Ascending aorta (tissue), 2 donors: ENCODE measurements at regions not wholly inside any gene's neighbourhood (a gene's known extent, or its start where the extent isn't known, plus 50 kb on each side); places are given as distances from the start of the nearest gene placed in this dataset.

Source experiments
- DNase-seq, 2 donors: peaks; one replicate each; pipeline ENCODE4 v3.0.0-alpha.2; 2019; ENCODE audit warnings: low spot score in 2 of 2
- H3K27ac ChIP-seq, 2 donors: fragments of 200-600 bp; sonication (generic); one replicate each; pipeline ENCODE4 v1.5.1; 2016 to 2017; ENCODE audit warnings: mild to moderate bottlenecking in 1 of 2
- H3K27me3 ChIP-seq: fragments of 200-600 bp; sonication (generic); one replicate; pipeline ENCODE4 v1.5.1; 2017
- H3K36me3 ChIP-seq, 2 donors: fragments of 200-600 bp; sonication (generic); one replicate each; pipeline ENCODE4 v1.5.1; 2016
- H3K4me1 ChIP-seq, 2 donors: fragments of 200-600 bp; sonication (generic); one replicate each; pipeline ENCODE4 v1.5.1; 2016 to 2017; ENCODE audit warnings: mild to moderate bottlenecking in 1 of 2
- H3K4me3 ChIP-seq, 2 donors: fragments of 200-600 bp; sonication (generic); one replicate each; pipeline ENCODE4 v1.5.1; 2016 to 2017; ENCODE audit warnings: mild to moderate bottlenecking in 1 of 2
- H3K9me3 ChIP-seq, 2 donors: fragments of 200-600 bp; sonication (generic); one replicate each; pipeline ENCODE4 v1.5.1; 2016
- intact Hi-C: fragments of 100-400 bp; cut with DNase I; formaldehyde crosslinking; loops from one replicate; pipeline ENCODE4 v1.15.1; 2023
- TF ChIP-seq, protein P1 (sequence below), 3 experiments: fragments of 200-600 bp in 2 of 3; fragments of 450-650 bp in 1 of 3; sonication (generic) in 2 of 3; IDR thresholded peaks; one replicate each; pipeline ENCODE4 v1.5.1; 2016 to 2019; ENCODE audit warnings: antibody characterized with exemption in 3 of 3, mild to moderate bottlenecking in 1 of 3, moderate library complexity in 1 of 3

DNA sequence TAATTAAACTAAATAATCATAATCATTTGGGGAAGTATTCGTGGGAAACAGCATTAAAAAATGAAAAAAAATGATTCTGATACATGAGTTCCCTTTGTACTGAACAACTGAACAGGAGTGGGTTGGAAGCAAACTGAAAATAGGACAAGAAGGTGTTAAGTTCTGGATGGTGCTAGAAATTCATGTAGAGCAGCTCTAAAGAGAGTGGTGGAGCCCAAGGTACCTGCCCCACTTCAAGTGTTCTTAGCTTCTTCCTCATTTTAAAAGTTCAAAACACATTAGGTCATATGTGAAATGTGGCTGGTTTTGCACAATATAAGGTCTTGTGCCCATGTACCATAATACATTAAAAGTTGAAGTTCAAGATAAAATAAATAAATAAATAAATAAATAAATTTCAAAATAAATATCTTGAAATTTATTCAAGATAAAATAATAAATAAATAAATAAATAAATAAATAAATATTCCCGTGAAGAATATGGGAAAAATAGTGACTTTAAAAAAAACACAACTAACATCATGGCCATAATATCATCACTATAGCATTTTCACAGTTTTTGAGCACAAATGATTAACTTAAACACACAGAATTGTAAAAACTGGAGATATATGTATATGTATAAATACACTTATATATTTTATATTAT lies 191.5 kb upstream of the PRKD1 start:
- Histone ChIP-seq H3K4me3 (no peak overlapping the region), H3K27ac (no peak overlapping the region), H3K36me3 (no peaks in the 10 kb centered on the region), H3K9me3 (no peaks in the 10 kb centered on the region), H3K4me1 (no peaks in the 10 kb centered on the region), H3K27me3 (no peaks in the 10 kb centered on the region)
- TF ChIP-seq, protein P1, sequence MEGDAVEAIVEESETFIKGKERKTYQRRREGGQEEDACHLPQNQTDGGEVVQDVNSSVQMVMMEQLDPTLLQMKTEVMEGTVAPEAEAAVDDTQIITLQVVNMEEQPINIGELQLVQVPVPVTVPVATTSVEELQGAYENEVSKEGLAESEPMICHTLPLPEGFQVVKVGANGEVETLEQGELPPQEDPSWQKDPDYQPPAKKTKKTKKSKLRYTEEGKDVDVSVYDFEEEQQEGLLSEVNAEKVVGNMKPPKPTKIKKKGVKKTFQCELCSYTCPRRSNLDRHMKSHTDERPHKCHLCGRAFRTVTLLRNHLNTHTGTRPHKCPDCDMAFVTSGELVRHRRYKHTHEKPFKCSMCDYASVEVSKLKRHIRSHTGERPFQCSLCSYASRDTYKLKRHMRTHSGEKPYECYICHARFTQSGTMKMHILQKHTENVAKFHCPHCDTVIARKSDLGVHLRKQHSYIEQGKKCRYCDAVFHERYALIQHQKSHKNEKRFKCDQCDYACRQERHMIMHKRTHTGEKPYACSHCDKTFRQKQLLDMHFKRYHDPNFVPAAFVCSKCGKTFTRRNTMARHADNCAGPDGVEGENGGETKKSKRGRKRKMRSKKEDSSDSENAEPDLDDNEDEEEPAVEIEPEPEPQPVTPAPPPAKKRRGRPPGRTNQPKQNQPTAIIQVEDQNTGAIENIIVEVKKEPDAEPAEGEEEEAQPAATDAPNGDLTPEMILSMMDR (IDR thresholded peaks at IDR 0.05): no peak
- intact Hi-C loops: no loop called here
- DNase-seq: no peak

DNA sequence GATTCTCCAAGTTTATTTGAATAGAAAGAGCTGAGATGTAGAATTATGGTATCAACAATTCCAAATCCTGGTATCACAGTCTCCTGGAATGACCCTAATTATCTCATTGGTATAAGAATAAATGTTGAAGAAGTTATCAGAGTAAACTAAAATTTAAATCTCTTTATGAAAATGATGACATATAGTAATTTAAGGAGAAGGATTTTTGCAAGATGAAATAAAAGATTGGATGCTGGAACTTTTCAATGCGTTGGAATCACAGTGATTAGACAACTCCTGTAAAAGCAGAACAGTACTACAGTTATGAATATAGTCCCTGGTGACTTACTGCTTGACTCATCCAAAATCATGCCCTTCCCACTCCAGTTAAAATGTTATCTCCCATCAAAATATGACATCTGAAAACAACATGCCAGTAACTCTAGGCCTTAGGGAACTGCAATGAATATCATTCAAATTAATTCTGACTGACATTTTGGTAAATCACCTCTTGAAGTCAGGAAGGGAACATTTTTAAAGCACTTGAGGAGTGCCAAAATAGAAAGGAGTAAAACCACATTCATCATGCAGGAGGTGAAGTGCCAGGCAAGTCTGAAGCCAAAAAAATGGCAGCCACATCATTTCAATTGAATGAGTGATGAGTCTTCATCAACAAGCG lies 197.8 kb upstream of the PRKD1 start:
- no peaks in the 10 kb centered on the region for H3K4me1 ChIP-seq
- H3K36me3 ChIP-seq: no peaks in the 10 kb centered on the region
- H3K27me3 ChIP-seq: no peaks in the 10 kb centered on the region
- TF ChIP-seq, protein P1 (IDR thresholded peaks at IDR 0.05): no peak
- no peak overlapping the region for H3K4me3 ChIP-seq
- DNase-seq: no peak
- no peaks in the 10 kb centered on the region for H3K9me3 ChIP-seq
- intact Hi-C loops: no loop called here
- no peak overlapping the region for H3K27ac ChIP-seq

DNA sequence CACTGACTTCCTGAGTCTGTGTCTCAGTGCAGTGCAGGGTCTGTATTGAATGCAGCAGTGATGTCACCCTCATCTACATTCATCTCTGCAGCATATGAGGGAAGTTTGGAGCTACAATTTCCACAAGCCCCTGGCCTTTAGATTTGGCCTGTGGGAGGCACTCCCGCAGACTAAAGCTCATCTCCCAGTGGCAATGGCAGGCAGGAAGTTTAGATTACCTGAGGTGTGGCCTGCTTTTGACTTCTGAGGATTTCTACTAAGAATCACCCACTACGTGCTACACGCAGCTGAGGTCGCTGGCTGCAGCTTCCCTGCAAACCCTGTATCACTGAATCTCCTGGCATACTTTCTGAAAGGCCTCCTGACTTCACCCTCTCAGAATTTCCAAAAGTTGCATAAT lies 202.2 kb upstream of the PRKD1 start:
- H3K36me3 ChIP-seq: no peaks in the 10 kb centered on the region
- intact Hi-C loops: no loop called here

DNA sequence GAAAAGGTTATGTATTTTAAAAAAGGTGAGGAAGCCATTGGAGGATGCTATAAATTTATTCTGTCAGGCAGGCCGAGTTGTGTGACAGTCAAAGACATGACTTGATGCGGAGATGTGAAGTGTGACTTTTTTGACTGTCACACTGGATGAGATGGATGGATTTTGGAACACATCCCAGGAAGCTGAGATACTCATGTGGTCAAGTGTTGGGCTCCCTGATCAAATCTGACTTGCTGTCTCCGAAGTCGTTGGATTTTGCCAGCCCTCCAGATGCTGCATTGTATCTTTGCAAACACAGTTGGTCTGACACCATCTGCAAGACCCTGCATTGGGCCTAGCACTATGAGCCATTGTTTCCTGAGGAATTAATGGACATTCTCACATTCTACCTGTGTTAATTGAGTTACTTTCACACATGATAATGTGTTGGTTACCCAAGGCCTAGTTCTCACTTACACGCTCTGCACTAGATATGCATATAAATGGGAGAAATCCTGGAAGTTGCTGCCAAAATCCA lies 204.0 kb upstream of the PRKD1 start:
- intact Hi-C loops: no loop called here
- no peaks in the 10 kb centered on the region for H3K9me3 ChIP-seq
- no peak for DNase-seq
- no peak overlapping the region for H3K27ac ChIP-seq
- H3K4me3 ChIP-seq: no peak overlapping the region
- TF ChIP-seq, protein P1 (IDR thresholded peaks at IDR 0.05): no peak
- H3K27me3 ChIP-seq: no peaks in the 10 kb centered on the region
- no peaks in the 10 kb centered on the region for H3K4me1 ChIP-seq
- H3K36me3 ChIP-seq: no peaks in the 10 kb centered on the region

More for the DNA sequence above, 202.2 kb upstream of the PRKD1 start:
- no peak for DNase-seq
- no peaks in the 10 kb centered on the region for H3K27me3 ChIP-seq
- no peak overlapping the region for H3K27ac ChIP-seq
- no peak overlapping the region for H3K4me3 ChIP-seq
- no peaks in the 10 kb centered on the region for H3K4me1 ChIP-seq
- H3K9me3 ChIP-seq: no peaks in the 10 kb centered on the region
- TF ChIP-seq, protein P1 (IDR thresholded peaks at IDR 0.05): no peak

DNA sequence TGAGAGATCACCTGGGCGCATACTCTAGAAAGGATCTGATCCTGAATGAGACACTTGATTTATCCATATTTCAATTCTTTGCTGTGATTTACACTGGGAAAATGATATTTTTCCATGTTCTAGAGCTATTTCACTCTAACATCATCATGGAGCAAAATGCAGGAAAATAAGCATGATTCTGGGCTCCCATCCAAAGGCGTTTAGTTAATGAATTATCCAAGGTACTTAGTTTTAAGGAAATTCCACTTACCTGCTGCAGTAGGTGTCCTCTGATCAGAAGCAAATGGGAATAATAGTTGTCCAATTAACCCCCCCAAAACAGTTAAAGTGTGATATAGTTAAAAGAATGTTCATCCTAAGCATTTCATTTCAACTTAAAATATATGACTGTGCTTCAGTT lies 204.5 kb upstream of the PRKD1 start:
- H3K27me3 ChIP-seq: no peaks in the 10 kb centered on the region
- no peak overlapping the region for H3K4me3 ChIP-seq
- TF ChIP-seq, protein P1 (IDR thresholded peaks at IDR 0.05): no peak
- H3K4me1 ChIP-seq: no peaks in the 10 kb centered on the region
- no peak for DNase-seq
- no peaks in the 10 kb centered on the region for H3K36me3 ChIP-seq
- intact Hi-C loops: no loop called here
- no peaks in the 10 kb centered on the region for H3K9me3 ChIP-seq
- no peak overlapping the region for H3K27ac ChIP-seq
